KOPT-K1 (cell line): ENCODE measurements at regions not wholly inside any gene's neighbourhood (a gene's known extent, or its start where the extent isn't known, plus 50 kb on each side); places are given as distances from the start of the nearest gene placed in this dataset.
"Not testable (repeated sequence)": the region's sequence is repeated elsewhere in the genome, so short reads cannot be mapped to it uniquely, and the experiment has no call there.

Source experiments
- H3K27ac ChIP-seq: fragments of 200-600 bp; sonication (generic); 2 replicates; pipeline ENCODE4 v1.5.1; 2016; ENCODE audit warnings: antibody characterized with exemption, mild to moderate bottlenecking, low read depth, low read length; ENCODE audit not compliant: poor library complexity, severe bottlenecking
- H3K36me3 ChIP-seq: fragments of 200-600 bp; sonication (generic); 2 replicates; pipeline ENCODE4 v1.5.1; 2017; ENCODE audit warnings: antibody characterized with exemption, mild to moderate bottlenecking, low read length, moderate library complexity; ENCODE audit not compliant: insufficient read depth
- H3K9me3 ChIP-seq: fragments of 200-600 bp; sonication (generic); 2 replicates; pipeline ENCODE4 v1.5.1; 2017; ENCODE audit warnings: antibody characterized with exemption, low read length, mild to moderate bottlenecking; ENCODE audit not compliant: insufficient read depth, poor library complexity, severe bottlenecking

- Histone ChIP-seq H3K27ac (no peak overlapping the region), H3K9me3 (no peaks in the 10 kb centered on the region), H3K36me3 (no peaks in the 10 kb centered on the region)
These were observed 1517.5 kb downstream of the RPIA start for GRCh38 chr2:90209009-90209408.

GRCh38 chr2:90209806-90210205, 1518.3 kb downstream of the RPIA start:
- no peak overlapping the region for H3K27ac ChIP-seq
- no peaks in the 10 kb centered on the region for H3K9me3 ChIP-seq
- H3K36me3 ChIP-seq, result no peaks in the 10 kb centered on the region

- H3K36me3 ChIP-seq, H3K27ac ChIP-seq, H3K9me3 ChIP-seq: not testable (repeated sequence)
These were observed 1524.4 kb downstream of the RPIA start for GRCh38 chr2:90215880-90216279.

GRCh38 chr2:90216801-90217200, 1525.3 kb downstream of the RPIA start:
- H3K9me3 ChIP-seq, H3K36me3 ChIP-seq, H3K27ac ChIP-seq: not testable (repeated sequence)

- H3K27ac ChIP-seq, H3K36me3 ChIP-seq, H3K9me3 ChIP-seq: not testable (repeated sequence)
These were observed 1527.1 kb downstream of the RPIA start for GRCh38 chr2:90218534-90218933.

- H3K27ac ChIP-seq, result not testable (repeated sequence)
These were observed 1529.3 kb downstream of the RPIA start for GRCh38 chr2:90220623-90221299.

GRCh38 chr2:90221300-90221651, 1529.8 kb downstream of the RPIA start:
- Histone ChIP-seq H3K9me3 (no peaks in the 10 kb centered on the region), H3K27ac (no peak overlapping the region), H3K36me3 (no peaks in the 10 kb centered on the region)

More at GRCh38 chr2:90220623-90221299, 1529.3 kb downstream of the RPIA start:
- not testable (repeated sequence) for H3K36me3 ChIP-seq, H3K9me3 ChIP-seq

GRCh38 chr2:90224767-90225166, 1533.3 kb downstream of the RPIA start:
- not testable (repeated sequence) for H3K27ac ChIP-seq, H3K9me3 ChIP-seq, H3K36me3 ChIP-seq

GRCh38 chr2:90226465-90227072, 1535.1 kb downstream of the RPIA start:
- not testable (repeated sequence) for H3K9me3 ChIP-seq, H3K27ac ChIP-seq, H3K36me3 ChIP-seq

- not testable (repeated sequence) for H3K36me3 ChIP-seq, H3K27ac ChIP-seq, H3K9me3 ChIP-seq
These were observed 1539.7 kb downstream of the RPIA start for GRCh38 chr2:90231199-90231598.

- H3K36me3 ChIP-seq, H3K27ac ChIP-seq, H3K9me3 ChIP-seq: not testable (repeated sequence)
These were observed 1544.0 kb downstream of the RPIA start for GRCh38 chr2:90235452-90235851.

- H3K36me3 ChIP-seq, H3K27ac ChIP-seq, H3K9me3 ChIP-seq: not testable (repeated sequence)
These were observed 1546.5 kb downstream of the RPIA start for GRCh38 chr2:90237923-90238361.

- not testable (repeated sequence) for H3K27ac ChIP-seq, H3K36me3 ChIP-seq, H3K9me3 ChIP-seq
These were observed 1547.2 kb downstream of the RPIA start for GRCh38 chr2:90238505-90239230.

- not testable (repeated sequence) for H3K36me3 ChIP-seq, H3K9me3 ChIP-seq, H3K27ac ChIP-seq
These were observed 1548.3 kb downstream of the RPIA start for GRCh38 chr2:90239769-90240168.

GRCh38 chr2:90244902-90245765, 1553.7 kb downstream of the RPIA start:
- H3K36me3 ChIP-seq, H3K9me3 ChIP-seq, H3K27ac ChIP-seq: not testable (repeated sequence)
